Osteocyte (in vitro differentiated cells): ENCODE measurements at regions not wholly inside any gene's neighbourhood (a gene's known extent, or its start where the extent isn't known, plus 50 kb on each side); places are given as distances from the start of the nearest gene placed in this dataset.

Source experiments
- DNase-seq: peaks from one replicate; pipeline ENCODE4 v3.0.0; 2021; ENCODE audit warnings: mixed read lengths; ENCODE audit not compliant: unreplicated experiment; ENCODE audit errors: extremely low spot score
- H3K27ac Mint-ChIP-seq: one replicate; pipeline ENCODE4 v1.8.0; 2021; ENCODE audit warnings: mild to moderate bottlenecking, mixed read lengths; ENCODE audit not compliant: unreplicated experiment
- H3K27me3 Mint-ChIP-seq: one replicate; pipeline ENCODE4 v1.8.0; 2021; ENCODE audit warnings: mixed read lengths; ENCODE audit not compliant: unreplicated experiment
- H3K36me3 Mint-ChIP-seq: one replicate; pipeline ENCODE4 v1.8.0; 2021; ENCODE audit warnings: mixed read lengths; ENCODE audit not compliant: unreplicated experiment
- H3K4me1 Mint-ChIP-seq: one replicate; pipeline ENCODE4 v1.8.0; 2021; ENCODE audit warnings: mixed read lengths; ENCODE audit not compliant: unreplicated experiment
- H3K4me3 Mint-ChIP-seq: one replicate; pipeline ENCODE4 v1.8.0; 2021; ENCODE audit warnings: mild to moderate bottlenecking, moderate library complexity, mixed read lengths; ENCODE audit not compliant: unreplicated experiment
- H3K9me3 Mint-ChIP-seq: one replicate; pipeline ENCODE4 v1.8.0; 2021; ENCODE audit warnings: mixed read lengths; ENCODE audit not compliant: unreplicated experiment
- TF ChIP-seq, protein P1 (sequence below): fragments of 200-600 bp; sonication (generic); IDR thresholded peaks from 2 replicates; pipeline ENCODE4 v1.5.0; 2021; ENCODE audit warnings: antibody characterized with exemption, mild to moderate bottlenecking, moderate library complexity

- Mint-ChIP-seq H3K4me1 (peaks cover 22% of the 10 kb centered on the region), H3K27ac (no peak overlapping the region), H3K9me3 (peaks cover 6% of the 10 kb centered on the region), H3K4me3 (no peak overlapping the region), H3K36me3 (peaks cover 2% of the 10 kb centered on the region), H3K27me3 (no peaks in the 10 kb centered on the region)
- TF ChIP-seq, protein P1, sequence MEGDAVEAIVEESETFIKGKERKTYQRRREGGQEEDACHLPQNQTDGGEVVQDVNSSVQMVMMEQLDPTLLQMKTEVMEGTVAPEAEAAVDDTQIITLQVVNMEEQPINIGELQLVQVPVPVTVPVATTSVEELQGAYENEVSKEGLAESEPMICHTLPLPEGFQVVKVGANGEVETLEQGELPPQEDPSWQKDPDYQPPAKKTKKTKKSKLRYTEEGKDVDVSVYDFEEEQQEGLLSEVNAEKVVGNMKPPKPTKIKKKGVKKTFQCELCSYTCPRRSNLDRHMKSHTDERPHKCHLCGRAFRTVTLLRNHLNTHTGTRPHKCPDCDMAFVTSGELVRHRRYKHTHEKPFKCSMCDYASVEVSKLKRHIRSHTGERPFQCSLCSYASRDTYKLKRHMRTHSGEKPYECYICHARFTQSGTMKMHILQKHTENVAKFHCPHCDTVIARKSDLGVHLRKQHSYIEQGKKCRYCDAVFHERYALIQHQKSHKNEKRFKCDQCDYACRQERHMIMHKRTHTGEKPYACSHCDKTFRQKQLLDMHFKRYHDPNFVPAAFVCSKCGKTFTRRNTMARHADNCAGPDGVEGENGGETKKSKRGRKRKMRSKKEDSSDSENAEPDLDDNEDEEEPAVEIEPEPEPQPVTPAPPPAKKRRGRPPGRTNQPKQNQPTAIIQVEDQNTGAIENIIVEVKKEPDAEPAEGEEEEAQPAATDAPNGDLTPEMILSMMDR = no peak
- no peak for DNase-seq
Measured at GRCh38 chr21:27680181-27680580, 713.3 kb upstream of the ADAMTS5 start.

DNA sequence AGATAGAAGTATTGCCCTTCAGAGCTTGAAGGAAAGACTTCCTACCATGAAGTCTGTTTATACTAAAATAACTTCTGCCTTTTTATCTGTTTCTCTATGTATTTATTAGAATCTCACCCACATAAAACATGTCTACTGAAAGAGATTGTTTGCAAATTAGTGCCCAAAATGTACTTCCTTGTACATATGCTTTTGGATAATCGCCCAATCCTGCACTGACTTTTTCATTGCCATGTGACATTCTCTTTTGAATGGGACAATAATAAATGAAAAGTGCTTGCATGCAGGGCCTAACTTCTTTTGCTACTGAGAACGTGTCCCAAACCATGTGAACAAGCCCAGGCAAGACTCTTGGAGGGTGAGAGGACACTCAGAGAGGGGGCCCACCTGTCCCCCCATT is 711.6 kb upstream of the ADAMTS5 start:
- H3K9me3 Mint-ChIP-seq = peaks cover 6% of the 10 kb centered on the region
- no peak overlapping the region for H3K27ac Mint-ChIP-seq
- H3K4me1 Mint-ChIP-seq = peaks cover 24% of the 10 kb centered on the region
- no peak for DNase-seq
- TF ChIP-seq, protein P1 = no peak
- no peak overlapping the region for H3K4me3 Mint-ChIP-seq
- H3K27me3 Mint-ChIP-seq = no peaks in the 10 kb centered on the region
- H3K36me3 Mint-ChIP-seq = peaks cover 2% of the 10 kb centered on the region

- H3K9me3 Mint-ChIP-seq = peaks cover 3% of the 10 kb centered on the region
- peaks cover 24% of the 10 kb centered on the region for H3K4me1 Mint-ChIP-seq
- TF ChIP-seq, protein P1 = no peak
- H3K27me3 Mint-ChIP-seq = no peaks in the 10 kb centered on the region
- H3K36me3 Mint-ChIP-seq = peaks cover 2% of the 10 kb centered on the region
- DNase-seq = no peak
- H3K27ac Mint-ChIP-seq = no peak overlapping the region
- no peak overlapping the region for H3K4me3 Mint-ChIP-seq
Measured at GRCh38 chr21:27677546-27677945, 710.7 kb upstream of the ADAMTS5 start.

DNA sequence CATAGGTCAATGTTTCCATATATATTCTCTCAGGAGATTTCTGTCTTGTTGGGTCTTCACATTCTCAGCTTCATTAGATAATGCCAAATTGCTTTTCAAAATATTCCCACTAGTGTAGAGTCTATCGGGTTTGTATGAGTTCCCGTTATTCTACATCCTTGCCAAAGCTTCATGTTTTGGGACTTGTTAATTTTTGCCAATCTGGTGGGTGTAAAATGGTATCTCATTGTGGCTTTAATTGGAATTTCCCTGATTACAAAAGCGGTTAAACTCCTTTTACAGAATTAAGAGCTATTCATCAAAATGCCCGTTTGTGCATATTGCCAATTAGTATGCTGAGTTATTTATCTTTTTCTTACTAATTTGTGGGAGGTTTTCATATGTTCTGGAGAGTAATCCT is 708.4 kb upstream of the ADAMTS5 start:
- Mint-ChIP-seq H3K36me3 (no peaks in the 10 kb centered on the region), H3K27me3 (no peaks in the 10 kb centered on the region), H3K4me3 (no peak overlapping the region), H3K4me1 (peaks cover 15% of the 10 kb centered on the region), H3K9me3 (no peaks in the 10 kb centered on the region), H3K27ac (no peak overlapping the region)
- TF ChIP-seq, protein P1 = no peak
- DNase-seq = no peak

DNA sequence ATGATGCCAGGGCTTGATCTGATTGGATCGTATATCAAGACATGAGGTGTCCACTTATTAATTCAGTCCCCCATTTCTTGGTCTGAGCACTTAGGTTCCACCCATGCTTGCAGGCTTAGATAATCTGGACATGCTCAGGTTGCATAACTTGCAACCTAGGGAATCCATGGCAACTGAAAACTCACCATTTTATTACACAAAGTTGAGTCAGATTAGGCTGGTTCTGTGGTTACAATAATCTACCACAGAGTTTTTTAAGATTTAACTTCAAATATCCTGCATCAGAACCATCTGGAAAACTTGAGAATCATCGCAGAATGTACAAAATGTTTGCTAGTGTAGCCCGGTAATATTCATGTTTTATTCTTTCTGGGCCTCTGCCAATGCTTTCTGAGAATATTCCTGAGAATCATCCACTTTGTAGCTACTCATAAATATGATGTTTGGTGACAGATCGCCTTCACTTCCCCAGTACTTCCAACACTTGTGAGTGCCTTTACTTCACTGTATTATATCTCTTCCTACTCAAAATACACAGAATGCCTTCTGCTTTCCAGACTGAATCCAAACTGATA is 707.2 kb upstream of the ADAMTS5 start:
- Mint-ChIP-seq H3K4me1 (peaks cover 15% of the 10 kb centered on the region), H3K4me3 (no peak overlapping the region), H3K9me3 (no peaks in the 10 kb centered on the region), H3K27ac (no peak overlapping the region), H3K27me3 (no peaks in the 10 kb centered on the region), H3K36me3 (no peaks in the 10 kb centered on the region)
- DNase-seq = no peak
- TF ChIP-seq, protein P1 = no peak
